Left lung (tissue), 4 donors: ENCODE measurements at regions not wholly inside any gene's neighbourhood (a gene's known extent, or its start where the extent isn't known, plus 50 kb on each side); places are given as distances from the start of the nearest gene placed in this dataset.

Experiments
- ATAC-seq: fragments of 200-7000 bp; cut with Tn5 transposase; one replicate; pipeline ENCODE4 v1.9.1; 2020; ENCODE audit warnings: moderate library complexity
- DNase-seq, 4 donors: peaks; one replicate each; pipeline ENCODE4 v3.0.0-alpha.2; 2013 to 2020
- H3K27ac ChIP-seq, 2 donors: fragments of 200-600 bp; sonication (generic) in 1 of 2; one replicate each; pipeline versions ENCODE4 v1.5.0 to v1.8.0; 2020 to 2021
- H3K27me3 ChIP-seq, 2 donors: fragments of 200-600 bp; sonication (generic) in 1 of 2; one replicate each; pipeline versions ENCODE4 v1.5.0 to v1.8.0; 2020 to 2021
- H3K36me3 ChIP-seq, 2 donors: fragments of 200-600 bp; sonication (generic) in 1 of 2; one replicate each; pipeline versions ENCODE4 v1.5.0 to v1.8.0; 2020 to 2021
- H3K4me1 ChIP-seq, 2 donors: fragments of 200-600 bp; one replicate each; pipeline ENCODE4 v1.8.0; 2021
- H3K4me3 ChIP-seq, 2 donors: fragments of 200-600 bp; sonication (generic) in 1 of 2; one replicate each; pipeline versions ENCODE4 v1.5.0 to v1.8.0; 2020 to 2021; ENCODE audit warnings: mild to moderate bottlenecking in 1 of 2
- H3K9me3 ChIP-seq, 2 donors: fragments of 200-600 bp; sonication (generic) in 1 of 2; one replicate each; pipeline versions ENCODE4 v1.5.0 to v1.8.0; 2020 to 2021
- CTCF ChIP-seq, 2 donors: fragments of 200-600 bp; sonication (generic) in 1 of 2; IDR thresholded peaks; one replicate each; pipeline versions ENCODE4 v1.5.0 to v1.8.0; 2021; ENCODE audit warnings: antibody characterized with exemption in 2 of 2
- intact Hi-C, 2 donors: fragments of 100-400 bp; cut with DNase I; formaldehyde crosslinking; loops; one replicate each; pipeline versions ENCODE4 v1.11.2 to v1.14.2; 2022
- donor health status: DM: no; HTN: yes; CAD: no.
- donor health status: DM: no; HTN: no; CAD: no.

- ATAC-seq (no peak), DNase-seq (no peak)
- Histone ChIP-seq H3K4me1 (no peaks in the 10 kb centered on the region), H3K27ac (no peak overlapping the region), H3K36me3 (no peaks in the 10 kb centered on the region), H3K27me3 (no peaks in the 10 kb centered on the region), H3K4me3 (no peak overlapping the region), H3K9me3 (no peaks in the 10 kb centered on the region)
- TF ChIP-seq CTCF (IDR thresholded peaks at IDR 0.05), result no peak
- intact Hi-C loops, result no loop called here
Observed at GRCh38 chr13:76461999-76462398, 424.2 kb downstream of the KCTD12 start.

- Histone ChIP-seq H3K4me1 (no peaks in the 10 kb centered on the region), H3K27ac (no peak overlapping the region), H3K36me3 (no peaks in the 10 kb centered on the region), H3K27me3 (no peaks in the 10 kb centered on the region), H3K9me3 (no peaks in the 10 kb centered on the region), H3K4me3 (no peak overlapping the region)
- ATAC-seq, result no peak
- no peak for TF ChIP-seq CTCF (IDR thresholded peaks at IDR 0.05)
- DNase-seq, result no peak
- intact Hi-C loops, result no loop called here
Observed at GRCh38 chr13:76461484-76461883, 424.7 kb downstream of the KCTD12 start.

GRCh38 chr13:76459863-76460262 lies 426.3 kb downstream of the KCTD12 start:
- intact Hi-C loops, result no loop called here
- ATAC-seq (no peak), DNase-seq (no peak)
- Histone ChIP-seq H3K9me3 (no peaks in the 10 kb centered on the region), H3K4me1 (no peaks in the 10 kb centered on the region), H3K36me3 (no peaks in the 10 kb centered on the region), H3K4me3 (no peak overlapping the region), H3K27me3 (no peaks in the 10 kb centered on the region), H3K27ac (no peak overlapping the region)
- no peak for TF ChIP-seq CTCF (IDR thresholded peaks at IDR 0.05)

GRCh38 chr13:76455960-76456359 lies 430.2 kb downstream of the KCTD12 start:
- ATAC-seq (peak; percentile 34), DNase-seq (no peak)
- H3K27me3 ChIP-seq, result no peaks in the 10 kb centered on the region
- no peaks in the 10 kb centered on the region for H3K36me3 ChIP-seq
- TF ChIP-seq CTCF (IDR thresholded peaks at IDR 0.05), result no peak
- H3K4me3 ChIP-seq, result no peak overlapping the region
- no peaks in the 10 kb centered on the region for H3K4me1 ChIP-seq
- peaks cover 0 to 27% of the 10 kb centered on the region in 2 donors for H3K9me3 ChIP-seq
- H3K27ac ChIP-seq, result peak overlapping the region in 1 of 2 donors; percentile 22
- intact Hi-C loops, result no loop called here

- H3K27ac ChIP-seq, result peak overlapping the region in 1 of 2 donors; percentile 22
- H3K36me3 ChIP-seq, result no peaks in the 10 kb centered on the region
- no peaks in the 10 kb centered on the region for H3K27me3 ChIP-seq
- peaks cover 0 to 29% of the 10 kb centered on the region in 2 donors for H3K9me3 ChIP-seq
- H3K4me1 ChIP-seq, result no peaks in the 10 kb centered on the region
- ATAC-seq (no peak), DNase-seq (no peak)
- no peak for TF ChIP-seq CTCF (IDR thresholded peaks at IDR 0.05)
- H3K4me3 ChIP-seq, result no peak overlapping the region
- intact Hi-C loops, result no loop called here
Observed at GRCh38 chr13:76454991-76455390, 431.2 kb downstream of the KCTD12 start.
